ENCODE measurements at regions not wholly inside any gene's neighbourhood (a gene's known extent, or its start where the extent isn't known, plus 50 kb on each side); places are given as distances from the start of the nearest gene placed in this dataset.

GRCh38 chr12:59452746-59453145 is 143.1 kb upstream of the SLC16A7 start:
- TF ChIP-seq CTCF (IDR thresholded peaks at IDR 0.05) (no peak), REST (IDR thresholded peaks at IDR 0.05) (no peak), SMC3 (IDR thresholded peaks at IDR 0.05) (no peak), E2F6 (IDR thresholded peaks at IDR 0.05; ENCODE audit: borderline replicate concordance, low read depth) (no peak), ZC3H11A (IDR thresholded peaks at IDR 0.05) (no peak), EP300 (IDR thresholded peaks at IDR 0.05) (no peak), CEBPB (IDR thresholded peaks at IDR 0.05) (no peak), USF2 (IDR thresholded peaks at IDR 0.05) (no peak), CHD2 (IDR thresholded peaks at IDR 0.05; ENCODE audit: low read length, partially characterized antibody) (no peak), POLR2A (IDR thresholded peaks at IDR 0.05; ENCODE audit: low read length) (no peak), NFE2L2 (conservative IDR thresholded peaks at IDR 0.05; ENCODE audit: low read length) (no peak), CBX8 (IDR thresholded peaks at IDR 0.05) (no peak)

All from A549 (cell line).